Neuronal stem cell (in vitro differentiated cells): ENCODE measurements at regions not wholly inside any gene's neighbourhood (a gene's known extent, or its start where the extent isn't known, plus 50 kb on each side); places are given as distances from the start of the nearest gene placed in this dataset.
"Not testable (repeated sequence)": the region's sequence is repeated elsewhere in the genome, so short reads cannot be mapped to it uniquely, and the experiment has no call there.

Source experiments
- DNase-seq: peaks from one replicate; pipeline ENCODE4 v3.0.0-alpha.2; 2013; ENCODE audit warnings: low spot score
- H2AFZ ChIP-seq: one replicate; pipeline ENCODE4 v1.6.1; 2013; ENCODE audit warnings: mild to moderate bottlenecking, low read length, inconsistent platforms
- H2AK5ac ChIP-seq: 2 replicates; pipeline ENCODE4 v1.6.1; 2013; ENCODE audit warnings: low read depth, mild to moderate bottlenecking, inconsistent platforms, low read length, moderate library complexity, mixed read lengths
- H2BK120ac ChIP-seq: 2 replicates; pipeline ENCODE4 v1.6.1; 2013; ENCODE audit warnings: low read depth, mild to moderate bottlenecking, inconsistent platforms, low read length, moderate library complexity, mixed read lengths
- H2BK12ac ChIP-seq: one replicate; pipeline ENCODE4 v1.6.1; 2013; ENCODE audit warnings: low read length, inconsistent platforms
- H2BK15ac ChIP-seq: 2 replicates; pipeline ENCODE4 v1.6.1; 2013; ENCODE audit warnings: mild to moderate bottlenecking, low read length, inconsistent platforms, mixed read lengths
- H2BK5ac ChIP-seq: one replicate; pipeline ENCODE4 v1.6.1; 2013; ENCODE audit warnings: inconsistent platforms, mild to moderate bottlenecking, low read length, moderate library complexity
- H3K14ac ChIP-seq: one replicate; pipeline ENCODE4 v1.6.1; 2013; ENCODE audit warnings: low read length, inconsistent platforms
- H3K18ac ChIP-seq: 2 replicates; pipeline ENCODE4 v1.6.1; 2013; ENCODE audit warnings: low read length, inconsistent platforms
- H3K23ac ChIP-seq: 2 replicates; pipeline ENCODE4 v1.6.1; 2013; ENCODE audit warnings: low read depth, mild to moderate bottlenecking, mixed read lengths, low read length, inconsistent platforms; ENCODE audit not compliant: poor library complexity
- H3K27ac ChIP-seq: replicated peaks from 3 replicates; pipeline ENCODE4 v1.5.1; 2013; ENCODE audit warnings: low read length, inconsistent platforms
- H3K27me3 ChIP-seq, 3 experiments: 2 replicates each; pipeline ENCODE4 v1.6.1; 2013; ENCODE audit warnings: low read length in 3 of 3, mild to moderate bottlenecking in 2 of 3, inconsistent platforms in 1 of 3, low read depth in 1 of 3, mixed read lengths in 1 of 3, moderate library complexity in 1 of 3; ENCODE audit not compliant: control insufficient read depth in 3 of 3, insufficient read depth in 3 of 3
- H3K36me3 ChIP-seq, 2 donors: replicated peaks in 1 of 2; 2 replicates each; pipeline ENCODE4 v1.6.1; 2013; ENCODE audit warnings: low read length in 2 of 2; ENCODE audit not compliant: control insufficient read depth in 2 of 2, insufficient read depth in 2 of 2
- H3K4ac ChIP-seq: 2 replicates; pipeline ENCODE4 v1.6.1; 2013; ENCODE audit warnings: inconsistent platforms, mild to moderate bottlenecking, low read length, moderate library complexity
- H3K4me1 ChIP-seq, 2 donors: 1 replicate in 1 of 2; 2 replicates in 1 of 2; pipeline ENCODE4 v1.6.1; 2013; ENCODE audit warnings: low read length in 2 of 2, low read depth in 1 of 2; ENCODE audit not compliant: control insufficient read depth in 2 of 2, insufficient read depth in 1 of 2
- H3K4me2 ChIP-seq: one replicate; pipeline ENCODE4 v1.6.1; 2013; ENCODE audit warnings: mild to moderate bottlenecking, low read length, inconsistent platforms; ENCODE audit not compliant: insufficient read depth, poor library complexity, severe bottlenecking
- H3K4me3 ChIP-seq, 2 donors: 2 replicates each; pipeline ENCODE4 v1.5.1; 2013; ENCODE audit warnings: low read length in 2 of 2, mild to moderate bottlenecking in 2 of 2, inconsistent platforms in 1 of 2, moderate library complexity in 1 of 2
- H3K79me1 ChIP-seq: one replicate; pipeline ENCODE4 v1.6.1; 2013; ENCODE audit warnings: low read depth, mild to moderate bottlenecking, inconsistent platforms, low read length, moderate library complexity
- H3K9ac ChIP-seq: one replicate; pipeline ENCODE4 v1.6.1; 2013; ENCODE audit warnings: mild to moderate bottlenecking, low read depth, low read length, inconsistent platforms; ENCODE audit not compliant: poor library complexity
- H3K9me3 ChIP-seq, 2 donors: replicated peaks in 1 of 2; 2 replicates each; pipeline versions ENCODE3 to v1.6.1; 2013; ENCODE audit warnings: low read length in 2 of 2, mild to moderate bottlenecking in 2 of 2, inconsistent platforms in 1 of 2, low read depth in 1 of 2, mixed read lengths in 1 of 2, moderate library complexity in 1 of 2; ENCODE audit not compliant: control insufficient read depth in 2 of 2, insufficient read depth in 1 of 2
- H4K8ac ChIP-seq: one replicate; pipeline ENCODE4 v1.6.1; 2013; ENCODE audit warnings: low read depth, mild to moderate bottlenecking, inconsistent platforms, low read length, moderate library complexity
- H4K91ac ChIP-seq: one replicate; pipeline ENCODE4 v1.6.1; 2013; ENCODE audit warnings: low read length, low read depth, mild to moderate bottlenecking, inconsistent platforms; ENCODE audit not compliant: poor library complexity
- WGBS, 2 donors: extraction: QIAGEN DNeasy Blood & Tissue Kit; methylation state at CpG; one replicate each; pipeline ENCODE4 v1.1.7; 2013; ENCODE audit warnings: missing lambda C conversion rate in 2 of 2, mixed read lengths in 1 of 2; ENCODE audit not compliant: insufficient read length in 2 of 2, insufficient replicate concordance in 1 of 2; ENCODE audit errors: extremely low coverage in 2 of 2; 5-methylcytosine and 5-hydroxymethylcytosine counted together

- H2BK5ac ChIP-seq, H3K27me3 ChIP-seq, H2BK12ac ChIP-seq, H3K36me3 ChIP-seq, H3K4me3 ChIP-seq, H2BK120ac ChIP-seq, H3K79me1 ChIP-seq, H4K91ac ChIP-seq, H3K9me3 ChIP-seq, H2BK15ac ChIP-seq, H3K4ac ChIP-seq, H3K4me2 ChIP-seq, H3K18ac ChIP-seq, H2AK5ac ChIP-seq, H3K14ac ChIP-seq, H2AFZ ChIP-seq, H3K27ac ChIP-seq, H3K9ac ChIP-seq, H4K8ac ChIP-seq, DNase-seq, H3K4me1 ChIP-seq, H3K23ac ChIP-seq: not testable (repeated sequence)
- WGBS, 2 donors, result no CpG with 5 or more reads among the region's 3 CpGs
Measured at GRCh38 chr15:30697315-30697685, 71.4 kb downstream of the ARHGAP11B start.

- H2BK120ac ChIP-seq, H2BK5ac ChIP-seq, H2BK15ac ChIP-seq, H3K27ac ChIP-seq, H3K4ac ChIP-seq, H3K14ac ChIP-seq, H3K4me3 ChIP-seq, H3K23ac ChIP-seq, H3K9me3 ChIP-seq, H4K91ac ChIP-seq, H4K8ac ChIP-seq, H3K4me1 ChIP-seq, H3K9ac ChIP-seq, H2BK12ac ChIP-seq, H3K79me1 ChIP-seq, H3K18ac ChIP-seq, H2AK5ac ChIP-seq, DNase-seq, H3K4me2 ChIP-seq, H3K36me3 ChIP-seq, H2AFZ ChIP-seq, H3K27me3 ChIP-seq: not testable (repeated sequence)
- WGBS, 2 donors, result no CpG with 5 or more reads among the region's 7 CpGs
Measured at GRCh38 chr15:30700006-30700597, 74.2 kb downstream of the ARHGAP11B start.

- H3K36me3 ChIP-seq, H3K14ac ChIP-seq, H3K4me2 ChIP-seq, H3K4ac ChIP-seq, H2BK120ac ChIP-seq, H4K8ac ChIP-seq, H2AK5ac ChIP-seq, H3K27me3 ChIP-seq, H3K27ac ChIP-seq, H3K4me1 ChIP-seq, H3K23ac ChIP-seq, H3K79me1 ChIP-seq, DNase-seq, H3K9me3 ChIP-seq, H3K9ac ChIP-seq, H3K4me3 ChIP-seq, H2BK12ac ChIP-seq, H3K18ac ChIP-seq, H2BK15ac ChIP-seq, H2BK5ac ChIP-seq, H2AFZ ChIP-seq, H4K91ac ChIP-seq: not testable (repeated sequence)
- WGBS, 2 donors, result no CpG with 5 or more reads among the region's 9 CpGs
Measured at GRCh38 chr15:30707976-30708685, 82.2 kb downstream of the ARHGAP11B start.

GRCh38 chr15:30708809-30709208, 82.9 kb downstream of the ARHGAP11B start:
- H4K91ac ChIP-seq, H3K4me2 ChIP-seq, H2BK15ac ChIP-seq, H3K36me3 ChIP-seq, H2BK12ac ChIP-seq, H2AK5ac ChIP-seq, H3K4me1 ChIP-seq, H3K23ac ChIP-seq, H3K79me1 ChIP-seq, H3K9ac ChIP-seq, H3K4ac ChIP-seq, H2BK120ac ChIP-seq, H2BK5ac ChIP-seq, H3K18ac ChIP-seq, H3K4me3 ChIP-seq, H3K9me3 ChIP-seq, H3K27me3 ChIP-seq, H4K8ac ChIP-seq, H2AFZ ChIP-seq, DNase-seq, H3K14ac ChIP-seq, H3K27ac ChIP-seq: not testable (repeated sequence)
- WGBS, 2 donors, result no CpG with 5 or more reads among the region's 7 CpGs
